ENCODE measurements at regions not wholly inside any gene's neighbourhood (a gene's known extent, or its start where the extent isn't known, plus 50 kb on each side); places are given as distances from the start of the nearest gene placed in this dataset.

- H3K27me3 Mint-ChIP-seq (ENCODE audit: low read depth in 3 of 3): peaks cover 4 to 19% (median 10%) of the 10 kb centered on the region in 3 donors
- H3K4me1 Mint-ChIP-seq: peaks cover 3% of the 10 kb centered on the region
- H3K79me2 ChIP-seq (ENCODE audit: insufficient read depth, low read length): no peaks in the 10 kb centered on the region
- H3K36me3 Mint-ChIP-seq: no peaks in the 10 kb centered on the region
- no peak overlapping the region for H3K27ac Mint-ChIP-seq
- no peaks in the 10 kb centered on the region for H4K20me1 ChIP-seq (ENCODE audit: insufficient read depth, low read length)
- 82% methylated on average over 3 of the region's 3 CpGs for WGBS (ENCODE audit: insufficient coverage)
- H3K4me3 ChIP-seq (replicated peaks in 1 of 3; ENCODE audit: low read depth in 2 of 3, low read length in 3 of 3): no peak overlapping the region
- no peak overlapping the region for H3K4me3 Mint-ChIP-seq
- H3K4me1 ChIP-seq (ENCODE audit: control insufficient read depth in 1 of 2, insufficient read depth in 2 of 2, low read length in 2 of 2): no peaks in the 10 kb centered on the region
- H3K9me3 ChIP-seq (replicated peaks in 1 of 2; ENCODE audit: control insufficient read depth in 1 of 2, insufficient read depth in 1 of 2, low read length in 2 of 2): no peaks in the 10 kb centered on the region
- H3K9me3 Mint-ChIP-seq: no peaks in the 10 kb centered on the region
- H2AFZ ChIP-seq (ENCODE audit: insufficient read depth, low read depth, low read length, poor library complexity, severe bottlenecking): no peak overlapping the region
- intact Hi-C loops (cut with micrococcal nuclease): no loop called here
- no peaks in the 10 kb centered on the region for H3K36me3 ChIP-seq (replicated peaks in 1 of 2; ENCODE audit: control insufficient read depth in 1 of 2, insufficient read depth in 2 of 2, low read length in 2 of 2)
- peaks cover 0 to 5% of the 10 kb centered on the region in 2 donors for H3K27me3 ChIP-seq (ENCODE audit: control insufficient read depth in 2 of 2, insufficient read depth in 2 of 2, low read length in 2 of 2)
- H3K27ac ChIP-seq (ENCODE audit: low read depth in 1 of 2, low read length in 2 of 2): no peak overlapping the region
- H3K9ac ChIP-seq (ENCODE audit: insufficient read depth, low read length, poor library complexity, severe bottlenecking): no peak overlapping the region
- no peak overlapping the region for H3K4me2 ChIP-seq (replicated peaks; ENCODE audit: extremely low read depth, low read length, poor library complexity, severe bottlenecking)
- no peak for DNase-seq
- TF ChIP-seq, protein P1, sequence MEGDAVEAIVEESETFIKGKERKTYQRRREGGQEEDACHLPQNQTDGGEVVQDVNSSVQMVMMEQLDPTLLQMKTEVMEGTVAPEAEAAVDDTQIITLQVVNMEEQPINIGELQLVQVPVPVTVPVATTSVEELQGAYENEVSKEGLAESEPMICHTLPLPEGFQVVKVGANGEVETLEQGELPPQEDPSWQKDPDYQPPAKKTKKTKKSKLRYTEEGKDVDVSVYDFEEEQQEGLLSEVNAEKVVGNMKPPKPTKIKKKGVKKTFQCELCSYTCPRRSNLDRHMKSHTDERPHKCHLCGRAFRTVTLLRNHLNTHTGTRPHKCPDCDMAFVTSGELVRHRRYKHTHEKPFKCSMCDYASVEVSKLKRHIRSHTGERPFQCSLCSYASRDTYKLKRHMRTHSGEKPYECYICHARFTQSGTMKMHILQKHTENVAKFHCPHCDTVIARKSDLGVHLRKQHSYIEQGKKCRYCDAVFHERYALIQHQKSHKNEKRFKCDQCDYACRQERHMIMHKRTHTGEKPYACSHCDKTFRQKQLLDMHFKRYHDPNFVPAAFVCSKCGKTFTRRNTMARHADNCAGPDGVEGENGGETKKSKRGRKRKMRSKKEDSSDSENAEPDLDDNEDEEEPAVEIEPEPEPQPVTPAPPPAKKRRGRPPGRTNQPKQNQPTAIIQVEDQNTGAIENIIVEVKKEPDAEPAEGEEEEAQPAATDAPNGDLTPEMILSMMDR (IDR thresholded peaks at IDR 0.05): no peak
Observed at GRCh38 chr21:35833388-35833787, 226.9 kb downstream of the SETD4 start.

DNA sequence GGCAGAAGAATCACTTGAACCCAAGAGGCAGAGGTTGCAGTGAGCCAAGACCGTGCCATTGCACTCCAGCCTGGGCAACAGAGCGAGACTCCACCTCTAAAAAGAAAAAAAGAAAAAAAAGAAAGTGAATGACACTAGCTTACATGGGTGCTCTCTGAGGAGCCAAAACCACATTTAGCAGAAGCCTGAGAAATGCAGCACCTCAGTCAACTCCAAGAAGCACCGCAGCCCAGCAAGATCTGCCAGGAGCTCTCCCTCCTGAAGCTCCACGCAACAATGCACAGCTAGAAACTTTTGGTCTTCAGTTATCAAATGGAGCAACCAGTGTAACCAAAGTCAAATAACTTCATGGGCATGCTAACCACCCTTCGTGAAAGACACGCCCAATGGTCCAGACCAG is 229.1 kb downstream of the SETD4 start:
- DNase-seq: no peak
- Histone ChIP-seq H3K4me3 (replicated peaks in 1 of 3; ENCODE audit: low read depth in 2 of 3, low read length in 3 of 3) (no peak overlapping the region), H3K27ac (ENCODE audit: low read depth in 1 of 2, low read length in 2 of 2) (no peak overlapping the region), H3K79me2 (ENCODE audit: insufficient read depth, low read length) (no peaks in the 10 kb centered on the region), H3K4me2 (replicated peaks; ENCODE audit: extremely low read depth, low read length, poor library complexity, severe bottlenecking) (no peak overlapping the region), H3K4me1 (ENCODE audit: control insufficient read depth in 1 of 2, insufficient read depth in 2 of 2, low read length in 2 of 2) (no peaks in the 10 kb centered on the region), H3K27me3 (ENCODE audit: control insufficient read depth in 2 of 2, insufficient read depth in 2 of 2, low read length in 2 of 2) (peaks cover 0 to 5% of the 10 kb centered on the region in 2 donors), H3K36me3 (replicated peaks in 1 of 2; ENCODE audit: control insufficient read depth in 1 of 2, insufficient read depth in 2 of 2, low read length in 2 of 2) (no peaks in the 10 kb centered on the region), H3K9me3 (replicated peaks in 1 of 2; ENCODE audit: control insufficient read depth in 1 of 2, insufficient read depth in 1 of 2, low read length in 2 of 2) (no peaks in the 10 kb centered on the region), H2AFZ (ENCODE audit: insufficient read depth, low read depth, low read length, poor library complexity, severe bottlenecking) (no peak overlapping the region), H4K20me1 (ENCODE audit: insufficient read depth, low read length) (no peaks in the 10 kb centered on the region), H3K9ac (ENCODE audit: insufficient read depth, low read length, poor library complexity, severe bottlenecking) (no peak overlapping the region)
- Mint-ChIP-seq H3K4me1 (peaks cover 3% of the 10 kb centered on the region), H3K4me3 (no peak overlapping the region), H3K27me3 (ENCODE audit: low read depth in 3 of 3) (peaks cover 4 to 22% (median 10%) of the 10 kb centered on the region in 3 donors), H3K27ac (no peak overlapping the region), H3K9me3 (no peaks in the 10 kb centered on the region), H3K36me3 (no peaks in the 10 kb centered on the region)
- intact Hi-C loops (cut with micrococcal nuclease): no loop called here
- TF ChIP-seq, protein P1 (IDR thresholded peaks at IDR 0.05): no peak
- 100% methylated on average over 4 of the region's 6 CpGs for WGBS (ENCODE audit: insufficient coverage)

All from CD14-positive monocyte (primary cell).